GM18519 (cell line): ENCODE measurements at regions not wholly inside any gene's neighbourhood (a gene's known extent, or its start where the extent isn't known, plus 50 kb on each side); places are given as distances from the start of the nearest gene placed in this dataset.
"Not testable (repeated sequence)": the region's sequence is repeated elsewhere in the genome, so short reads cannot be mapped to it uniquely, and the experiment has no call there.

Source experiments
- ATAC-seq: cut with Tn5 transposase; IDR thresholded peaks from one replicate; pipeline ENCODE4 v1.9.1; 2021; ENCODE audit warnings: mild to moderate bottlenecking, moderate library complexity; ENCODE audit not compliant: unreplicated experiment, low FRiP score

- ATAC-seq, result no peak
Observed at GRCh38 chr6:137545073-137545472, 50.9 kb upstream of the OLIG3 start.

- no peak for ATAC-seq
Observed at GRCh38 chr6:137547186-137547585, 53.0 kb upstream of the OLIG3 start.

- no peak for ATAC-seq
Observed at GRCh38 chr6:137547601-137548000, 53.4 kb upstream of the OLIG3 start.

GRCh38 chr6:137549106-137549505 is 54.9 kb upstream of the OLIG3 start:
- ATAC-seq, result no peak

GRCh38 chr6:137550535-137550934 is 56.3 kb upstream of the OLIG3 start:
- no peak for ATAC-seq

GRCh38 chr6:137552146-137552545 is 58.0 kb upstream of the OLIG3 start:
- no peak for ATAC-seq

GRCh38 chr6:137552809-137553208 is 58.6 kb upstream of the OLIG3 start:
- ATAC-seq, result no peak

GRCh38 chr6:137559521-137560183 is 65.5 kb upstream of the OLIG3 start:
- not testable (repeated sequence) for ATAC-seq

GRCh38 chr6:137560184-137560563 is 66.0 kb upstream of the OLIG3 start:
- no peak for ATAC-seq

GRCh38 chr6:137568067-137568466 is 73.9 kb upstream of the OLIG3 start:
- no peak for ATAC-seq

GRCh38 chr6:137570393-137570792 is 76.2 kb upstream of the OLIG3 start:
- ATAC-seq, result no peak

- ATAC-seq, result no peak
Observed at GRCh38 chr6:137571854-137572253, 77.7 kb upstream of the OLIG3 start.

- ATAC-seq, result no peak
Observed at GRCh38 chr6:137573739-137574138, 79.5 kb upstream of the OLIG3 start.

- ATAC-seq, result no peak
Observed at GRCh38 chr6:137579612-137580011, 85.4 kb upstream of the OLIG3 start.

- no peak for ATAC-seq
Observed at GRCh38 chr6:137581019-137581707, 87.0 kb upstream of the OLIG3 start.

GRCh38 chr6:137583519-137583918 is 89.3 kb upstream of the OLIG3 start:
- ATAC-seq, result not testable (repeated sequence)

- ATAC-seq, result no peak
Observed at GRCh38 chr6:137588472-137588871, 94.3 kb upstream of the OLIG3 start.

GRCh38 chr6:137589067-137589848 is 95.1 kb upstream of the OLIG3 start:
- peak; percentile 93 for ATAC-seq

GRCh38 chr6:137590684-137591083 is 96.5 kb upstream of the OLIG3 start:
- no peak for ATAC-seq

GRCh38 chr6:137601471-137601870 is 107.3 kb upstream of the OLIG3 start:
- ATAC-seq, result no peak
